SK-N-SH (cell line): ENCODE measurements at regions not wholly inside any gene's neighbourhood (a gene's known extent, or its start where the extent isn't known, plus 50 kb on each side); places are given as distances from the start of the nearest gene placed in this dataset.

Source experiments
- CTCF ChIP-seq: fragments of 200-600 bp; sonication (generic); IDR thresholded peaks from 2 replicates; pipeline ENCODE4 v1.6.1; 2017; ENCODE audit warnings: antibody characterized with exemption, mild to moderate bottlenecking, moderate library complexity
- EP300 ChIP-seq, 2 experiments: IDR thresholded peaks; 2 replicates each; pipeline versions ENCODE4 v1.4.0 to v1.6.1; 2012; ENCODE audit warnings: borderline replicate concordance in 1 of 2, low read depth in 1 of 2, low read length in 1 of 2
- FOSL2 ChIP-seq: IDR thresholded peaks from 2 replicates; pipeline ENCODE4 v1.4.0; 2012; ENCODE audit warnings: low read depth, mild to moderate bottlenecking, moderate library complexity, borderline replicate concordance
- FOXJ3 ChIP-seq: sonication (generic); formaldehyde crosslinking; IDR thresholded peaks from 2 replicates; pipeline ENCODE4 v1.5.1; 2020; ENCODE audit warnings: mild to moderate bottlenecking, missing genetic modification reagents
- JUND ChIP-seq: IDR thresholded peaks from 2 replicates; pipeline ENCODE4 v1.4.0; 2012
- POLR2AphosphoS5 ChIP-seq: IDR thresholded peaks from 2 replicates; pipeline ENCODE4 v1.6.1; 2012; ENCODE audit warnings: low read depth, low read length
- SMC3 ChIP-seq: IDR thresholded peaks from 2 replicates; pipeline ENCODE4 v1.6.1; 2012; ENCODE audit warnings: low read depth, low read length, improper control_type of control experiment
- TCF12 ChIP-seq: IDR thresholded peaks from 2 replicates; pipeline ENCODE4 v1.4.0; 2012

GRCh38 chr1:87814573-87814972 lies 485.9 kb downstream of the LMO4 start:
- no peak for TF ChIP-seq EP300 (IDR thresholded peaks at IDR 0.05; ENCODE audit: borderline replicate concordance in 1 of 2, low read depth in 1 of 2, low read length in 1 of 2)
- no peak for TF ChIP-seq POLR2AphosphoS5
- TF ChIP-seq JUND: no peak
- no peak for TF ChIP-seq TCF12
- TF ChIP-seq CTCF: no peak
- no peak for TF ChIP-seq FOSL2
- TF ChIP-seq FOXJ3 (CRISPR knock-in tag): no peak
- TF ChIP-seq SMC3: no peak
